GM19397 (cell line): ENCODE measurements at regions not wholly inside any gene's neighbourhood (a gene's known extent, or its start where the extent isn't known, plus 50 kb on each side); places are given as distances from the start of the nearest gene placed in this dataset.
A peak's percentile ranks its signal among the peaks of the same experiment; 100 is the strongest.
"Not testable (repeated sequence)": the region's sequence is repeated elsewhere in the genome, so short reads cannot be mapped to it uniquely, and the experiment has no call there.

ENCODE experiments used
- ATAC-seq: cut with Tn5 transposase; IDR thresholded peaks from one replicate; pipeline ENCODE4 v1.9.1; 2021; ENCODE audit warnings: mild to moderate bottlenecking, moderate library complexity; ENCODE audit not compliant: unreplicated experiment

DNA sequence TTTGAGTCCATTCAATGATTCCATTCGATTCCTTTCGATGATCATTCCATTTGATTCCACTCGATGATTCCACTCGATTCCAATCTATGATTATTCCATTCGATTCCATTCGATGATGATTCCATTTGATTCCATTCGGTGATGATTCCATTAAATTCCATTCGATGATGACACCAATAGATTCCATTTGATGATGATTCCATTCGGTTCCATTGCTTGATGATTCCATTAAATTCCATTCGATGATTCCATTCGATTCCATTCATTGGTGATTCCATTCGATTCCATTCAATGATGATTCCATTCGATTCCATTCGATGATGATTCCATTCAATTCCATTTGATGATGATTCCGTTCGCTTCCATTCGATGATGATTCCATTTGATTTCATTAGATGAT, 1104.1 kb downstream of the RPIA start:
- ATAC-seq = not testable (repeated sequence)

GRCh38 chr2:89797320-89798038, 1106.0 kb downstream of the RPIA start:
- no peak for ATAC-seq

- not testable (repeated sequence) for ATAC-seq
Observed at GRCh38 chr2:89801207-89801606, 1109.7 kb downstream of the RPIA start.

- not testable (repeated sequence) for ATAC-seq
Observed at GRCh38 chr2:89806363-89806762, 1114.9 kb downstream of the RPIA start.

DNA sequence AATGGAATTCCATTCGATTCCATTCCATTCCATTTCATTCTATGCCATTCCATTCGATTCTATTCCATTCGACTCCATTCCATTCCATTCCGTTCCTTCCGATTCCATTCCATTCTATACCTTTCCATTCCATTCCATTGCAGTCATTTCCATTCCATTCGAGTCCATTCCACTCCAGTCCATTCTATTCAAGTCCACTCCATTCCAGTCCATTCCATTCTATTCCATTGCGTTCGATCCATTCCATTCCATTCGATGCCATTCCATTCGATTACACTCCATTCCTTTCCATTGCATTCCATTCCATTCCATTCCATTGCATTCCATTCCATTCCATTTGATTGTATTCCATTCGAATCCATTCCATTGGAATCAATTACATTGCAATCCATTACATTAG, 1119.8 kb downstream of the RPIA start:
- ATAC-seq = no peak

GRCh38 chr2:89811910-89812309, 1120.4 kb downstream of the RPIA start:
- not testable (repeated sequence) for ATAC-seq

DNA sequence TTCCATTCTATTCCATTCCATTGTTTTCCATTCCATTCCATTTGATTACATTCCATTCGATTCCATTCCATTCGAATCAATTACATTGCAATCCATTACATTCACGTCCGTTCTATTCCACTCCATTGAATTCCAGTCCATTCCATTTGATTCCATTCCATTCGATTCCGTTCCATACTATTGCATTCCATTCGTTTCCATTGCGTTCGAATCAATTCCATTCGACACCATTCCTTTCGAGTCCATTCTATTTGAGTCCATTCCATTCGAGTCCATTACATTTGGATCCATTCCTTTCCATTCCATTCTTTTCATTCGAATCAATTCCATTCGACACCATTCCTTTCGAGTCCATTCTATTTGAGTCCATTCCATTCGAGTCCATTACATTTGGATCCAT, 1122.9 kb downstream of the RPIA start:
- ATAC-seq = not testable (repeated sequence)

- ATAC-seq = no peak
Observed at GRCh38 chr2:89818873-89819272, 1127.4 kb downstream of the RPIA start.

DNA sequence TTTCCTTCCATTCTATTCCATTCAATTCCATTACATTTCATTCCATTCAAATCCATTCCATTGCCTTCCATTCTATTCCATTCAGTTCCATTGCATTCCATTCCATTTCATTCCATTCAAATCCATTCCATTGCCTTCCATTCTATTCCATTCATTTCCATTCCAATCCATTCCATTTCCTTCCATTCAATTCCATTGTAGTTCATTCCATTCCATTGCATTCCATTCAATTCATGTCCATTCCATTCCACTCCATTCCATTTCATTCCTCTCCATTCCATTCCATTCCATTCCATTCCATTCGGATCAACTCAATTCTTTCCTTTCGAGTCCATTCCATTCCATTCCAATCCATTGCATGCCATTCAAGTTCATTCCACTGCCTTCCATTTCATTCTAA, 1128.3 kb downstream of the RPIA start:
- ATAC-seq = no peak

DNA sequence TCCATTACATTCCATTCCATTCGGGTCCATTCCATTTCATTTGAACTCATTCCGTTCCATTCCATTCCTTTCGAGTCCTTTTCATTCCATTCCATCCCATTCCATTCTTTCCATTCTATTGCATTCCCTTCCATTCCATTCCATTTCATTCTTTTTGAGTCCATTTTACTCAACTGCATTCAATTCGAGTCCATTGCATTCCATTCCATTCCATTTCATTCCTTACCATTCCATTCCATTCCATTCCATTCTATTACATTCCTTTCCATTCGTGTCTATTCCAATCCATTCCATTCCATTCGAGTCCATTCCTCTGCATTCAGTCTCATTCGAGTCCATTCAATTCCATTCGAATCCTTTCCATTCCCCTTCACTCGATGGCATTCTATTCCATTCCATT, 1128.8 kb downstream of the RPIA start:
- no peak for ATAC-seq

- ATAC-seq = no peak
Observed at GRCh38 chr2:89821455-89821945, 1130.0 kb downstream of the RPIA start.

- not testable (repeated sequence) for ATAC-seq
Observed at GRCh38 chr2:89822342-89822741, 1130.9 kb downstream of the RPIA start.

GRCh38 chr2:89823556-89823955, 1132.1 kb downstream of the RPIA start:
- no peak for ATAC-seq

- no peak for ATAC-seq
Observed at GRCh38 chr2:89825034-89825433, 1133.6 kb downstream of the RPIA start.

DNA sequence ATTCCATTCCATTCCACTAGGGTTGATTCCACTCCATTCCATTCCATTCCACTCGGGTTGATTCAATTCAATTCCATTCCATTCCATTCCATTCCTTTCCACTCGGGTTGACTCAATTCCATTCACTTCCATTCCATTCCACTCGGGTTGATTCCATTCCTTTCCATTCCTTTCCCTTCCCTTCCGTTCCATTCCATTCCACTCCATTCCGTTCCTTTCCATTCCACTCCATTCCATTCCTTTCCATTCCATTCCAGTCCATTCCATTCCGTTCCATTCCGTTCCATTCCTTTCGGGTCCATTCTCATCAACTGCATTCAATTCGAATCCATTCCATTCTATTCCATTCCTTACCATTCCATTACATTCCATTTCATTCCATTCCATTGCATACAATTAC, 1135.3 kb downstream of the RPIA start:
- not testable (repeated sequence) for ATAC-seq

- ATAC-seq = not testable (repeated sequence)
Observed at GRCh38 chr2:89827829-89828228, 1136.4 kb downstream of the RPIA start.

DNA sequence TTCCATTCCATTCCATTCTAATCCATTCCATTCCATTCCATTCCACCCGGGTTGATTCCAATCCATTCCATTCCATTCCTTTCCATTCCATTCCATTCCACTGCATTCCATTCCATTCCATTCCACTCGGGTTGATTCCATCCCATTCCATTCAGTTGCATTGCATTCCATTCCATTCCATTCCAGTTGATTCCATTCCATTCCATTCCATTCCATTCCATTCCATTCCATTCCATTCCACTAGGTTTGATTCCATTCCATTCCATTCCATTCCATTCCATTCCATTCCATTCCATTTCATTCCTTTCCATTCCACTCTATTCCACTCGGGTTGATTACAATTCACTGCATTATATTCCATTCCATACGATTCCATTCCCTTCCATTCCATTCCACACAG, 1136.9 kb downstream of the RPIA start:
- ATAC-seq = not testable (repeated sequence)

GRCh38 chr2:89828961-89829631, 1137.6 kb downstream of the RPIA start:
- ATAC-seq = not testable (repeated sequence)

DNA sequence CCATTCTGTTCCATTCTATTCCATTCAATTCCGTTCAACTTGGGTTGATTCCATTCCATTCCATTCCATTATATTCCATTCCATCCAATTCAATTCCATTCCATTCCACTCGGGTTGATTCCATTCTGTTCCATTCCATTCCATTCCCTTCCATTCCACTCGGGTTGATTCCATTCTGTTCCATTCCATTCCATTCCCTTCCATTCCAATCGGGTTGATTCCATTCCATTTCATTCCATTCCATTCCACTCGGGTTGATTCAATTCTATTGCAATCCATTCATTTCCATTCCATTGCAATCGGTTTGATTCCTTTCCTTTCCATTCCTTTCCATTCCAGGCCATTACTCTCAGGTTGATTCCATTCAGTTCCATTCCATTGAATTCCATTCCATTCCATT, 1138.4 kb downstream of the RPIA start:
- no peak for ATAC-seq

DNA sequence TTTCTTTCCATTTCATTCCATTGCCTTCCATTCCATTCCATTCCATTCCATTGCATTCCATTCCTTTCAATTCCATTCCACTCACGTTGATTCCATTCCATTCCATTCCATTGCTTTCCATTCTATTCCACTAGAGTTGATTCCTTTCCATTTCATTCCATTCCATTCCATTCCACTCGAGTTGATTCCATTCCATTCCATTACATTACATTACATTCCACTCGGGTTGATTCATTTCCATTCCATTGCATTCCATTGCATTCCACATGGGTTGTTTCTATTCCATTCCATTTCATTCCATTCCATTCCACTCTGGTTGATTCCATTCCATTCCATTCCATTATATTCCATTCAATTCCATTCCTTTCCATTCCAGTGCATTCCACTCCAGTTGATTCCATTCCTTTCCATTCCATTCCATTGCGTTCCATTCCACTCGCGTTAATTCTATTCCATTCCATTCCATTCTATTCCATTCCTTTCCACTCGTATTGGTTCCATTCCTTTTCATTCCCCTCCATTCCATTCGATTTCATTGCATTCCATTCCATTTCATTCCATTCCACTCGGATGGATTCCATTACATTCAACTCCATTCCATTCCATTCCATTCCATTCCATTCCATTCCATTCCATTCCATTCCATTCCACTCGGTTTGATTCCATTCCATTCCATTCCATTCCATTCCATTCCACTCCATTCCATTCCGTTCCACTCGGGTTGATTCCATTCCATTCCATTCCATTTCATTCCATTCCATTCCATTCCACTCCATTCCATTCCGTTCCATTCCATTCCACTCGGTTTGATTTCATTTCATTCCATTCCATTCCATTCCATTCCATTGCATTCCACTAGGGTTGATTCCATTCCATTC, 1139.1 kb downstream of the RPIA start:
- peak; percentile 45 for ATAC-seq
